Keratinocyte (primary cell): ENCODE measurements at regions not wholly inside any gene's neighbourhood (a gene's known extent, or its start where the extent isn't known, plus 50 kb on each side); places are given as distances from the start of the nearest gene placed in this dataset.

ENCODE experiments used
- DNase-seq: peaks from one replicate; pipeline ENCODE4 v3.0.0-alpha.2; 2011; ENCODE audit warnings: low read depth, missing footprints, low spot score
- FAIRE-seq: peaks from 2 replicates; lab custom pipeline; 2011; peaks lifted over from hg19 to GRCh38; lab: Jason Lieb, UNC
- H2AFZ ChIP-seq: 2 replicates; pipeline ENCODE4 v1.6.0; 2012; ENCODE audit warnings: low read length, control low read depth, inconsistent platforms; ENCODE audit not compliant: control insufficient read depth
- H3K27ac ChIP-seq: 2 replicates; pipeline ENCODE4 v1.5.1; 2011; ENCODE audit warnings: low read length; ENCODE audit not compliant: control insufficient read depth, insufficient read depth
- H3K27me3 ChIP-seq: 3 replicates; pipeline ENCODE4 v1.6.0; 2011; ENCODE audit warnings: low read length; ENCODE audit not compliant: control insufficient read depth, insufficient read depth; ENCODE audit errors: extremely low read depth
- H3K36me3 ChIP-seq, 2 experiments: 2 replicates in 1 of 2; 3 replicates in 1 of 2; pipeline ENCODE4 v1.5.1; 2011; ENCODE audit warnings: low read length in 2 of 2, mild to moderate bottlenecking in 1 of 2; ENCODE audit not compliant: control insufficient read depth in 2 of 2, insufficient read depth in 2 of 2; ENCODE audit errors: extremely low read depth in 1 of 2
- H3K4me1 ChIP-seq: 3 replicates; pipeline ENCODE4 v1.5.1; 2011; ENCODE audit warnings: low read length; ENCODE audit not compliant: control insufficient read depth, insufficient read depth; ENCODE audit errors: extremely low read depth
- H3K4me2 ChIP-seq: 3 replicates; pipeline ENCODE4 v1.6.0; 2011; ENCODE audit warnings: low read depth, low read length; ENCODE audit not compliant: control insufficient read depth, insufficient read depth; ENCODE audit errors: extremely low read depth
- H3K4me3 ChIP-seq, 3 experiments: fragments of 200-600 bp in 1 of 3; sonication (generic) in 1 of 3; 2 replicates in 2 of 3; 3 replicates in 1 of 3; pipeline ENCODE4 v1.5.1; 2011 to 2016; ENCODE audit warnings: low read length in 3 of 3, mild to moderate bottlenecking in 3 of 3, control low read depth in 2 of 3, inconsistent platforms in 1 of 3, low read depth in 1 of 3, mixed read lengths in 1 of 3, mixed run types in 1 of 3, moderate library complexity in 1 of 3; ENCODE audit not compliant: control insufficient read depth in 2 of 3, insufficient read depth in 2 of 3; ENCODE audit errors: extremely low read depth in 1 of 3
- H3K79me2 ChIP-seq: 2 replicates; pipeline ENCODE4 v1.6.0; 2012; ENCODE audit warnings: low read length; ENCODE audit not compliant: control insufficient read depth, insufficient read depth
- H3K9ac ChIP-seq: 3 replicates; pipeline ENCODE4 v1.6.0; 2011; ENCODE audit warnings: low read length; ENCODE audit not compliant: control insufficient read depth, insufficient read depth; ENCODE audit errors: extremely low read depth
- H3K9me1 ChIP-seq: 3 replicates; pipeline ENCODE4 v1.6.0; 2011; ENCODE audit warnings: low read length; ENCODE audit not compliant: control insufficient read depth, insufficient read depth; ENCODE audit errors: extremely low read depth
- H3K9me3 ChIP-seq: 2 replicates; pipeline ENCODE4 v1.5.1; 2012; ENCODE audit warnings: low read depth, low read length; ENCODE audit not compliant: control insufficient read depth
- H4K20me1 ChIP-seq: 3 replicates; pipeline ENCODE4 v1.6.0; 2011; ENCODE audit warnings: low read length; ENCODE audit not compliant: control insufficient read depth, insufficient read depth; ENCODE audit errors: extremely low read depth
- CTCF ChIP-seq, 3 experiments: IDR thresholded peaks in 1 of 3; conservative IDR thresholded peaks in 1 of 3; optimal IDR thresholded peaks in 1 of 3; 2 replicates in 2 of 3; 3 replicates in 1 of 3; pipeline versions ENCODE3 to v1.5.1; 2011; ENCODE audit warnings: low read length in 3 of 3, mild to moderate bottlenecking in 3 of 3, moderate library complexity in 2 of 3, control low read depth in 1 of 3, inconsistent platforms in 1 of 3; ENCODE audit not compliant: insufficient read depth in 2 of 3; ENCODE audit errors: extremely low read depth in 1 of 3
- EZH2 ChIP-seq: IDR thresholded peaks from one replicate; pipeline ENCODE4 v1.6.1; 2012; ENCODE audit warnings: inconsistent platforms, mild to moderate bottlenecking, low read length, moderate library complexity
- dilution Hi-C: fragments of 300-500 bp; cut with MboI; formaldehyde crosslinking; loops from one replicate; pipeline ENCODE4 v1.7.0; 2020; ENCODE audit warnings: low sequenced_read_pairs; ENCODE audit not compliant: extremely low pct_ligation_motif_present

DNA sequence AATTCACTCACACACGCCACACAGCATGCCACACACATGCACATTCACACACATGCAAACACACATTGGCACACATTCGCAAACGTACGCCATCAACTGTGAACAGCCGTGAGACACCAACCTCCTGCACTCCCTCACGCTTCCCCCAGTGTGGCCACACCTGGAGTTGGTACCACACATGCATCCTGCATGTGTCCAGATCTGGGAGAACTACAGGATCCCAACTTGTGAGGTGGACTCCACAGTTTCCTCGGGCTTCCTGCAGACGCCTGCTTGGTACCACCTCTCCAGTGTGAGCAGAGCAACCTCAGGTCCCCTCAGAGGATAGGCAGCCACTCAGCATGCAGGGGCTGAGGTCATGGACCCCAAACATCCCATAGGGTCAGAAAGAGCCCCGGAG is 239.0 kb downstream of the EIPR1 start:
- Histone ChIP-seq H2AFZ (no peak overlapping the region), H3K79me2 (no peaks in the 10 kb centered on the region), H3K27ac (no peak overlapping the region), H3K4me3 (no peak overlapping the region), H3K4me2 (no peak overlapping the region), H3K9ac (no peak overlapping the region), H3K36me3 (no peaks in the 10 kb centered on the region), H3K9me1 (no peaks in the 10 kb centered on the region), H3K27me3 (no peaks in the 10 kb centered on the region), H4K20me1 (no peaks in the 10 kb centered on the region), H3K9me3 (peaks cover 9% of the 10 kb centered on the region), H3K4me1 (no peaks in the 10 kb centered on the region)
- no peak for FAIRE-seq
- DNase-seq, result no peak
- dilution Hi-C loops, result no loop called here
- no peak for TF ChIP-seq CTCF (optimal IDR thresholded peaks at IDR 0.05 in 1 of 3, IDR thresholded peaks at IDR 0.05 in 1 of 3, conservative IDR thresholded peaks at IDR 0.05 in 1 of 3; ENCODE audit: extremely low read depth in 1 of 3, insufficient read depth in 2 of 3, low read length in 3 of 3)
- TF ChIP-seq EZH2, result no peak

DNA sequence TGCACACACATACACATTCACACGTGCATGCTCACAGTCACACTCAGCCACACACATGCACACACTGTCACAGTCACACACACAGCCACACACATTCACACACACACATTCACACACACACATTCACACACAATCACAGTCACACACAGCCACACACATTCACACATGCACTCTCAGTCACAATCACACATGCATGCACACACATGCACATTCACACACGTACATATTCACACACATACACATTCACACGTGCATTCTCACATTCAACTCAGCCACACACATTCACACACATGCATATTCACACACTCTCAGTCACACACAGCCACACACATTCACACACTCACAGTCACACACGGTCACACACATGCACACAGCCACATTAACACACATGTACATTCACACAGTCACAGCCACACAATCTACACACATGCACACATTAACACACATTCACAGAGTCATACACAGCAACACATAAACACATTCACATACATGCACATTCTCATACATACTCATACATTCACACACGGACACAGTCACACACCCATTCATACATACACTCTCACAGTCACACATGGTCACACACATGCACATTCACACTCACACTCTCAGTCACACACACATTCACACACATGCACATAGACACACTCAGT is 239.8 kb downstream of the EIPR1 start:
- Histone ChIP-seq H3K9ac (no peak overlapping the region), H3K4me2 (no peak overlapping the region), H4K20me1 (no peaks in the 10 kb centered on the region), H3K27ac (no peak overlapping the region), H3K36me3 (no peaks in the 10 kb centered on the region), H3K27me3 (no peaks in the 10 kb centered on the region), H3K9me1 (no peaks in the 10 kb centered on the region), H3K79me2 (no peaks in the 10 kb centered on the region), H3K9me3 (peaks cover 9% of the 10 kb centered on the region), H3K4me3 (no peak overlapping the region), H2AFZ (no peak overlapping the region), H3K4me1 (no peaks in the 10 kb centered on the region)
- no peak for DNase-seq
- TF ChIP-seq CTCF (optimal IDR thresholded peaks at IDR 0.05 in 1 of 3, IDR thresholded peaks at IDR 0.05 in 1 of 3, conservative IDR thresholded peaks at IDR 0.05 in 1 of 3; ENCODE audit: extremely low read depth in 1 of 3, insufficient read depth in 2 of 3, low read length in 3 of 3) (no peak), EZH2 (no peak)
- dilution Hi-C loops, result no loop called here
- no peak for FAIRE-seq
